ENCODE measurements at regions not wholly inside any gene's neighbourhood (a gene's known extent, or its start where the extent isn't known, plus 50 kb on each side); places are given as distances from the start of the nearest gene placed in this dataset.

- no peak for TF ChIP-seq CTCF (IDR thresholded peaks at IDR 0.05)
- no peak for TF ChIP-seq EZH2 (IDR thresholded peaks at IDR 0.05; ENCODE audit: borderline replicate concordance, insufficient read depth, low read depth, low read length, poor library complexity, severe bottlenecking)
Measured at GRCh38 chr5:171603591-171603990, 182.0 kb upstream of the SMIM23 start.
